ENCODE measurements at regions not wholly inside any gene's neighbourhood (a gene's known extent, or its start where the extent isn't known, plus 50 kb on each side); places are given as distances from the start of the nearest gene placed in this dataset.

GRCh38 chr4:186805020-186805820 is 81.6 kb upstream of the FAT1 start (continued):
- TF ChIP-seq ARID5B (CRISPR knock-in tag; IDR thresholded peaks at IDR 0.05) = peak; percentile 73
- TF ChIP-seq ZSCAN5A (CRISPR knock-in tag; IDR thresholded peaks at IDR 0.05; ENCODE audit: borderline replicate concordance) = no peak
- no peak for TF ChIP-seq UBTF (CRISPR knock-in tag; IDR thresholded peaks at IDR 0.05)
- no peak for TF ChIP-seq MLLT10 (CRISPR knock-in tag; IDR thresholded peaks at IDR 0.05)
- TF ChIP-seq ZBTB7B (CRISPR knock-in tag; IDR thresholded peaks at IDR 0.05) = no peak
- no peak for TF ChIP-seq RFXANK (CRISPR knock-in tag; IDR thresholded peaks at IDR 0.05)
- TF ChIP-seq GATAD2A (CRISPR knock-in tag; IDR thresholded peaks at IDR 0.05) = peak; percentile 67
- TF ChIP-seq NFKBIZ (CRISPR knock-in tag; IDR thresholded peaks at IDR 0.05) = 0 out of 2 replicates have a peak, but pooled peaks have one; percentile 18
- peak; percentile 49; the same call in 1 of the 2 replicates for TF ChIP-seq MIXL1 (CRISPR knock-in tag; IDR thresholded peaks at IDR 0.05)
- no peak for TF ChIP-seq ATF7 (IDR thresholded peaks at IDR 0.05)
- no peak for TF ChIP-seq ATF7 (CRISPR knock-in tag; IDR thresholded peaks at IDR 0.05)
- peak; percentile 82 for TF ChIP-seq NCOA2 (CRISPR knock-in tag; IDR thresholded peaks at IDR 0.05)
- TF ChIP-seq, protein P1, sequence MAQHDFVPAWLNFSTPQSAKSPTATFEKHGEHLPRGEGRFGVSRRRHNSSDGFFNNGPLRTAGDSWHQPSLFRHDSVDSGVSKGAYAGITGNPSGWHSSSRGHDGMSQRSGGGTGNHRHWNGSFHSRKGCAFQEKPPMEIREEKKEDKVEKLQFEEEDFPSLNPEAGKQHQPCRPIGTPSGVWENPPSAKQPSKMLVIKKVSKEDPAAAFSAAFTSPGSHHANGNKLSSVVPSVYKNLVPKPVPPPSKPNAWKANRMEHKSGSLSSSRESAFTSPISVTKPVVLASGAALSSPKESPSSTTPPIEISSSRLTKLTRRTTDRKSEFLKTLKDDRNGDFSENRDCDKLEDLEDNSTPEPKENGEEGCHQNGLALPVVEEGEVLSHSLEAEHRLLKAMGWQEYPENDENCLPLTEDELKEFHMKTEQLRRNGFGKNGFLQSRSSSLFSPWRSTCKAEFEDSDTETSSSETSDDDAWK (CRISPR knock-in tag; IDR thresholded peaks at IDR 0.05) = no peak
- no peak for TF ChIP-seq POLR2AphosphoS2 (IDR thresholded peaks at IDR 0.05; ENCODE audit: low read depth, low read length)
- TF ChIP-seq RERE (CRISPR knock-in tag; IDR thresholded peaks at IDR 0.05; ENCODE audit: low read depth) = no peak
- TF ChIP-seq MED1 (CRISPR knock-in tag; IDR thresholded peaks at IDR 0.05) = peak; percentile 64
